OCI-LY3 (cell line): ENCODE measurements at regions not wholly inside any gene's neighbourhood (a gene's known extent, or its start where the extent isn't known, plus 50 kb on each side); places are given as distances from the start of the nearest gene placed in this dataset.

ENCODE experiments used
- H2AFZ ChIP-seq: fragments of 200-600, 300-600 bp; shearing (Covaris generic); 2 replicates; pipeline ENCODE4 v1.6.0; 2014; ENCODE audit warnings: antibody characterized with exemption, low read depth, low read length
- H3K27ac ChIP-seq: fragments of 200-600, 300-600 bp; sonication (generic); 2 replicates; pipeline ENCODE4 v1.5.1; 2014; ENCODE audit warnings: mild to moderate bottlenecking, low read length, moderate library complexity, mixed read lengths
- H3K27me3 ChIP-seq: fragments of 200-600, 300-600 bp; sonication (generic); 2 replicates; pipeline ENCODE4 v1.6.1; 2014; ENCODE audit warnings: low read depth, low read length, mixed read lengths
- H3K36me3 ChIP-seq: fragments of 200-600, 300-600 bp; sonication (generic); replicated peaks from 2 replicates; pipeline ENCODE3; 2014; ENCODE audit warnings: low read depth, low read length, mixed read lengths
- H3K4me1 ChIP-seq: fragments of 300-600, 200-600 bp; sonication (generic); 2 replicates; pipeline ENCODE4 v1.6.1; 2014; ENCODE audit warnings: low read length, mixed read lengths
- H3K4me2 ChIP-seq: fragments of 200-600, 300-600 bp; sonication (generic); 2 replicates; pipeline ENCODE4 v1.6.1; 2014; ENCODE audit warnings: low read length, mixed read lengths
- H3K4me3 ChIP-seq: fragments of 300-600, 200-600 bp; sonication (generic); 2 replicates; pipeline ENCODE4 v1.5.1; 2014; ENCODE audit warnings: antibody characterized with exemption, mild to moderate bottlenecking, low read length, moderate library complexity
- H3K79me2 ChIP-seq: fragments of 300-600, 200-600 bp; shearing (Covaris generic); 2 replicates; pipeline ENCODE4 v1.6.1; 2014; ENCODE audit warnings: mild to moderate bottlenecking, low read length, mixed read lengths
- H3K9ac ChIP-seq: fragments of 300-600, 200-600 bp; shearing (Covaris generic); 2 replicates; pipeline ENCODE4 v1.6.0; 2014; ENCODE audit warnings: mild to moderate bottlenecking, low read length, moderate library complexity
- H3K9me3 ChIP-seq: fragments of 200-600, 300-600 bp; shearing (Covaris generic); 2 replicates; pipeline ENCODE4 v1.6.1; 2014; ENCODE audit warnings: low read length, mixed read lengths; ENCODE audit not compliant: insufficient read depth
- H4K20me1 ChIP-seq: fragments of 200-600, 300-600 bp; sonication (generic); 2 replicates; pipeline ENCODE4 v1.6.1; 2016; ENCODE audit warnings: low read length, mixed read lengths; ENCODE audit not compliant: insufficient read depth
- CTCF ChIP-seq: fragments of 200-600, 300-600 bp; sonication (generic); IDR thresholded peaks from 2 replicates; pipeline ENCODE4 v1.5.1; 2014; ENCODE audit warnings: antibody characterized with exemption, low read length, low read depth
- EZH2phosphoT487 ChIP-seq: fragments of 200-600 bp; shearing (Covaris generic); IDR thresholded peaks from 2 replicates; pipeline ENCODE4 v1.6.1; 2018; ENCODE audit warnings: antibody characterized with exemption, mixed run types, low read depth

GRCh38 chr2:53436882-53437281 is 330.7 kb upstream of the CHAC2 start:
- no peak overlapping the region for H3K4me2 ChIP-seq
- H3K4me1 ChIP-seq, result no peaks in the 10 kb centered on the region
- no peak overlapping the region for H3K4me3 ChIP-seq
- no peaks in the 10 kb centered on the region for H4K20me1 ChIP-seq
- no peak overlapping the region for H2AFZ ChIP-seq
- H3K79me2 ChIP-seq, result no peaks in the 10 kb centered on the region
- no peak overlapping the region for H3K9ac ChIP-seq
- no peaks in the 10 kb centered on the region for H3K27me3 ChIP-seq
- no peaks in the 10 kb centered on the region for H3K36me3 ChIP-seq
- no peak for TF ChIP-seq CTCF
- no peak for TF ChIP-seq EZH2phosphoT487
- no peaks in the 10 kb centered on the region for H3K9me3 ChIP-seq
- H3K27ac ChIP-seq, result no peak overlapping the region

- no peak overlapping the region for H3K9ac ChIP-seq
- no peak overlapping the region for H3K27ac ChIP-seq
- no peaks in the 10 kb centered on the region for H4K20me1 ChIP-seq
- H3K9me3 ChIP-seq, result no peaks in the 10 kb centered on the region
- H3K79me2 ChIP-seq, result no peaks in the 10 kb centered on the region
- no peaks in the 10 kb centered on the region for H3K4me1 ChIP-seq
- H3K27me3 ChIP-seq, result no peaks in the 10 kb centered on the region
- H3K4me3 ChIP-seq, result no peak overlapping the region
- no peak overlapping the region for H2AFZ ChIP-seq
- TF ChIP-seq EZH2phosphoT487, result no peak
- H3K4me2 ChIP-seq, result no peak overlapping the region
- no peaks in the 10 kb centered on the region for H3K36me3 ChIP-seq
Measured at GRCh38 chr2:53435610-53436009, 332.0 kb upstream of the CHAC2 start.

- Histone ChIP-seq H3K4me1 (no peaks in the 10 kb centered on the region), H3K27ac (no peak overlapping the region), H3K4me3 (no peak overlapping the region), H3K79me2 (no peaks in the 10 kb centered on the region), H3K9ac (no peak overlapping the region), H3K27me3 (no peaks in the 10 kb centered on the region), H3K36me3 (no peaks in the 10 kb centered on the region), H2AFZ (no peak overlapping the region), H4K20me1 (no peaks in the 10 kb centered on the region), H3K4me2 (no peak overlapping the region), H3K9me3 (no peaks in the 10 kb centered on the region)
- TF ChIP-seq CTCF, result no peak
- TF ChIP-seq EZH2phosphoT487, result no peak
Measured at GRCh38 chr2:53434466-53434865, 333.1 kb upstream of the CHAC2 start.

- Histone ChIP-seq H4K20me1 (no peaks in the 10 kb centered on the region), H3K4me1 (no peaks in the 10 kb centered on the region), H3K27ac (no peak overlapping the region), H3K9ac (no peak overlapping the region), H3K4me3 (no peak overlapping the region), H3K27me3 (no peaks in the 10 kb centered on the region), H3K9me3 (no peaks in the 10 kb centered on the region), H2AFZ (no peak overlapping the region), H3K4me2 (no peak overlapping the region), H3K79me2 (no peaks in the 10 kb centered on the region), H3K36me3 (no peaks in the 10 kb centered on the region)
- TF ChIP-seq EZH2phosphoT487 (no peak), CTCF (no peak)
Measured at GRCh38 chr2:53432936-53433335, 334.7 kb upstream of the CHAC2 start.

GRCh38 chr2:53429901-53430300 is 337.7 kb upstream of the CHAC2 start:
- H3K9me3 ChIP-seq, result no peaks in the 10 kb centered on the region
- no peaks in the 10 kb centered on the region for H3K27me3 ChIP-seq
- no peak overlapping the region for H3K27ac ChIP-seq
- H3K4me3 ChIP-seq, result no peak overlapping the region
- H3K4me1 ChIP-seq, result peaks cover 8% of the 10 kb centered on the region
- no peaks in the 10 kb centered on the region for H4K20me1 ChIP-seq
- no peak overlapping the region for H2AFZ ChIP-seq
- H3K36me3 ChIP-seq, result no peaks in the 10 kb centered on the region
- H3K4me2 ChIP-seq, result no peak overlapping the region
- H3K9ac ChIP-seq, result no peak overlapping the region
- TF ChIP-seq CTCF (no peak), EZH2phosphoT487 (no peak)
- H3K79me2 ChIP-seq, result no peaks in the 10 kb centered on the region
